Hippocampal formation (tissue), 2 donors: ENCODE measurements at regions not wholly inside any gene's neighbourhood (a gene's known extent, or its start where the extent isn't known, plus 50 kb on each side); places are given as distances from the start of the nearest gene placed in this dataset.

ENCODE experiments used
- DNase-seq, 2 donors: peaks; one replicate each; lab custom pipeline; 2025; lab: John Stamatoyannopoulos, UW

DNA sequence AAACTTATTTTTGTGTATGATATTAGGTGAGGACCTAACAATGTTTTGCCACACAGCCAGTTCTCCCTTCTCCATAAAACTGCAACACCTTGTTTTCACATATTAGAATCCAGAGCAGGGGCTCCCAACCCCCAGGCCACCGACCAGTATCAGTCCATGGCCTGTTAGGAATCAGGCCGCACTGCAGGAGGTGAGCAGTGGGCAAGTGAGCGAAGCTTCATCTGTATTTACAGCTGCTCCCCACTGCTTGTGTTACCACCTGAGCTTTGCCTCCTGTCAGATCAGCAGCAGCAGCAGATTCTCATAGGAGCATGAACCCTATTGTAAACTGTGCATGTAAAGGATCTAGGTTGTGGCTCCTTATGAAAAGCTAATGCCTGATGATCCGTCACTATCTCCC lies 185.9 kb upstream of the NSMCE3 start:
- DNase-seq, result no peak

DNA sequence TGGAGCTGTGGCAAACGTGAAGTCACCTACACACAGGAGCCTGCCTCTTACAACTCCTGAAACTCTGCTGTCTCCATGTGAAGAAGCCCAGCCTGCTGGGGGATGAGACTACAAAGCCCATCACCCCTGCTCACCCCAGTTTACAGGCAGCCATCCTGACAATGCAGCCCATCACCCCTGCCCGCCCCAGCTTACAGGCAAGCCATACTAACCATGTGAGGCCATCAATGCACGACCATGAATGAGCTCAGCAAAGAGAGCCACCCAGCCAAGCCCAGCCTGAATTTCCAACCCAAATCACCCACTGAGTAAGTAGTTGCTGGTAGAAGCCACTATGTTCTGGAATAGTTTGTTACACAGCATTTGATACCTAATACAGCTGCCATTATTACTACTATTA lies 185.4 kb upstream of the NSMCE3 start:
- no peak for DNase-seq

DNA sequence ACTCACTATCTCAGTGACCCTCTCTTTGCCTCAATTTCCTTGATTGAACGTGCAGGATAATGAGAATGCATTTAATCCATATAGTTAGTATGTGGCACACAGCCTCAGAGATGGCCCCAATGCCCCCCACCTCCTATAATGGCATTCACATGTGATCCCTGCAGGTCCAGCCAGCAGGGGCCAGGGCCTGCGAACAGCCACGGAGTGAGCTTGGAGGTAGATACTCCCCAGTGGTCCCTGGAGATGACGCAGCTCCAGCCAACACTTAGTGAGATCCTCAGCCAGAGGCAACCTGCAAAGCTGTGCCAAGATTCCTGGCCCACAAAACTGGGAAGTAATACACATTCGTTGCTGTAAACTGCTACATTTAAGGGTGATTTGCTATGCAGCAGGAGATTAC lies 184.9 kb upstream of the NSMCE3 start:
- DNase-seq, result no peak

DNA sequence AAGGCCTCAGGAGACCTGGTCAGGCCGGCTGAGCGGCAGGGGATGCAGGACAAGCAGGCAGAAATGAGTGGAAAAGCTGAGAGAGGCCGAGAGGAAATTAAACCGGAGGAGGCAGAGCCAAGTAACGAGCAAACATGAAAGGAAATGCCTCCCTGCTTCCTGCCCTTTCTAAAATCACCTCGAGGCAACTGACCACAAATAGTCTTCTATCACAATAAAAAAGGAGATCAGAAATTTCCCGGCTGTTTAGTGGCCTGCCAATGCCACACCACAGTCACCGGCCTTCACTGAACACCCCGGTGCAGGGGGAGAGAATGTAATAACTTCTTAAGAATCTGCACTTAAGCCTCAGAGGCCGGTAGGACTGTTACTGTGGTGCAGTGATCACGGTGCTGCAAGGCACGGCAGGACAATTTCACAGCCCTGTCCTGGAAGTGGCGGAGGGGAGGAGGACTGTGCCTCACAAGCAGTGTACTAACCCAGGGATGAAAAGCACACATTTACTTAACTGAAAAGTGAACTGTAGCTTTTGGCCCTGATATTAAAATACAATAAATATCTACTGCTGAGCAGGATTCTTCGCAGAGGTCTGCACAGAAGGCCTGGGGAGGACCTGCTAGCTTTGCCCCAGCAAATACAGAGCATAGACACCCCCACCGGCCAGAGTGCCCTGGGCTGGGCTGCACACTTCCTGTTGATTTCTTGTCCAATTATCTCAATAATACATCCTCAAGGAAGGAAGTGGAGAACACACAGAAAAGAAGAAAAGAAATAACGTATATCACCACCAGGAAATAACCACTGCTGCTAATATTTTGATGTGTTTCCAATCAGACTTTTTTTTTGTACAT lies 183.5 kb upstream of the NSMCE3 start:
- DNase-seq, result no peak

DNA sequence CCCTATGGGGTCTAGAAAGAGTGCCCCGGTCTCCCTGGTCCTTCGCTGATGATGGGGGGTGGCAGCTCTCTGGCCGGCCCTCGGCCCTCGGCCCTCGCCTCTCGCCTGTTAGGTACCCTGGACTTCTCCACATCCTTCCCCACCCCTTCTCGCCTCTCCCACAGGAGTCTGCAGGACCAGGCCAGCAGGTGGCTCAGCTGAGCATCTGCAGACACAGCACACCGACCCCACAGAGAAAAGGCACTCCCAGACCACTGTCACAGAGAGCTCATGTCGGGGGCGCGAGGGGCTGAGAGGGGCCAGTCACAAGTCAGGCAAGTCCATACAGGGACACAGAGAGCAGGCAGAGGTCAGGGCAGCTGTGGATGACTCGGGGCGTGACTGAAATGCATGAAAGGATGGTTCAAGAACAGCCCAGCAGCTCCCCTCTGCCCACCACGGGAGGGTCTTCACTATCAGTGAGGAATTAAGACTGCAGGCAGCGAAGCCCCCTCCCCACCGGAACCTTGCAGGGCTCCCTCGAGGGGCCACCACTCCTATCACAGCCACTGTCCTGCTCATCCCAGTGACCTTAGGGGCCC lies 181.7 kb upstream of the NSMCE3 start:
- no peak for DNase-seq

DNA sequence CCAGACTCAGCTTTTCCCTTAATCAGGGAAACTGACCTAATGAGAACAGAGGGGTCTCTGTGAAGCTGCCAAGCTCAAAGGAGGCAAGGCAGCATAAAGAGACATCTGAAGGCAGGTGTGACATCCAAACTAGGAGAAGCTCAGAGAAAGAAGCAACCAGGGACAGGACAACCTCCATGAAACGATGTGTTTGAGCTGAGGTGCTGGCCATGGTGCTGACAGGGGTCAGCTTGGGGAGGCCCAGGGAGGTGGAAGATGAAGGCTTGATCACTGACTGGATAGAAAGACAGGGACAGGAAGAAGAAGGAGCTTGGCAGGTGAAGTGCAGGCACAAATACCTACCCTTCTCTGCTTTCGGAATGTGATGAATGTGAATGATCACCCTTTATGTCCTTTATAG lies 179.5 kb upstream of the NSMCE3 start:
- DNase-seq, result no peak

DNA sequence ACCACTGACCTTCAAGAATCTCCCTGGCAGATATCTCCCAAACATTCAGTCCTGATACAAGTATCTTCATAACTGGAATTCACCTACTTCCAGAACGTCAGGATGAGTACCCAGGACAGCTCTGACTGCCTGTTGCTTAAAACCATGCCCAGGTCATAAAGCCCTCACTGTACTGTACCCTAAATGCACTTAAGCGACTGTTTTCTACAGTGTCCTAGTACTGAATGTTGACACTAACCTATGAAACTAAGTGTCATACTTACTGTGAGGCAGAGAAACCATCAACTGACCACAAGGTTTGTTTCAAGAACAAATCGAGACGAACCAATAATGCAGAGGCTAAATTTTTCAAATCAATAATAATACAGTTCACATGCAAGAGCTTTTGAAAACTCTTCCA lies 178.7 kb upstream of the NSMCE3 start:
- DNase-seq, result no peak

DNA sequence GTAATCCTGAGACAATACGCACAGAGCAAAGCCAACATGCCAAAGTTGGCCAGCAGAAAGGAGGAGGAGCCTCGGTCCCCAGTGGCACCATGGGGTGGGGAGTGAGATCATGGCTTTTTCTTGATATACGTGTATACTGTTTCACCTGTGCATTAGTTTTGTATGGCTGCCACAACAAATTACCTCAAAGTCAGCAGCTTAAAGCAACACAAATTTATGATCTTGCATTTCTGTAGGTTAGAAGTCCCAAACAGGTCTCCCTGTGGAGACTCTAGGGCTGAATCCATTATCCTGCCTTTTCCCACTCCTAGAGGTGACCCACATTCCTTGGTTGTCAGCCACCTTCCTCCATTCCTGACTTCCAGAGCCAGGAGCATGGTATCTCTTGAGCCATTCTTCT lies 176.9 kb upstream of the NSMCE3 start:
- no peak for DNase-seq

DNA sequence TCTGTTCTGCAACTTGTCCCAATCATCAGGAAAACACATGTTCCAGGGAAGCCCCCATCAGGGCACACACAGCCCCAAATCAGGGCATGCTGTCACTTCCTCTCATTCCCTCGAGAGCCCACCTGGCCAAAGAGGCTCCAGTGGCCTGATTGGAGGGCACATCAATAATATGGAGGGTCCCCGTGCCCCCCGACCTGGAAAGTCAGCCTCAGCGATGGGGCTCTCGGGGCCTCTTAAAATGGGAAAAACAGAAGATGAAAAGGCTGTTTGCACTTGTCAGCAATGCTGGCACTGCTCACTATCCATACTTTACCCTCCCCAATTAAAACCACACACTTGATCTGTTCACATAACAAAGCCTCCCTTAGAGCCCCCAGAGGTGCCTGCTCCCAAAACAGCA lies 172.9 kb upstream of the NSMCE3 start:
- DNase-seq, result no peak

DNA sequence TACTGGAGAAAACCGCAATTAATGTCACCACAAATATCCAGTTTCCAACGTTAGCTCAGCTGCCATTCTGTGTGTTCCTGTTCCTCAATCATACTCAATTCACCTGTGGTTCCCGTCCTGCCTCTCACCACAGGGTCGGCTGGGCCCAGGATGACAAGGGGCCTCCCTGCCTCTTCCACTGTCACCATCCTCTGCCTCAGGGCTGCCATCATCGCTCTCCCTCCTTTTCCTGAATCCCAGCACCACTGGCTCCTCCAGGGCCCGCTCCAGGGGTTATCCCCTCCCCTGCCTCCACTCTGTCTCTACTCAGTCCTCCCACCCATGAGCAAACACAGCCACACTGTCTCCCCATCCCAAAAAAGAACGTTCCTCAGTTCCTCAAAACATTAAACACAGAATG lies 170.9 kb upstream of the NSMCE3 start:
- DNase-seq, result no peak

DNA sequence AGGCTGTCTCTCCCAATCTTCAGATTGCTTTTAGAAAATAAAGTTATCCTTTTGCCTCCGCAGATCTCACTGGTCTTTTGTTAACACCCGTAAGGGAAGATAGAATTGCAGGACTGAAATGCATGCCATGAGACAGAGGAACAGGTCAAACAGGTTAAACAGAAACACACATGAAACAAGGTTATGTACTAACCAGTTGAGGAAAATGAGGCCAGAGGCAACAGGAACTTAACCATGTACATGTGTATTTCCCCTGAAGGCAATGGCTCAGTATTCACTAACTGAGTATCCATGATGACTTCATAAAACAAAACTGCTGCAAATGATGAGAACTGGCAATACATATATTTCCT lies 169.1 kb upstream of the NSMCE3 start:
- no peak for DNase-seq

DNA sequence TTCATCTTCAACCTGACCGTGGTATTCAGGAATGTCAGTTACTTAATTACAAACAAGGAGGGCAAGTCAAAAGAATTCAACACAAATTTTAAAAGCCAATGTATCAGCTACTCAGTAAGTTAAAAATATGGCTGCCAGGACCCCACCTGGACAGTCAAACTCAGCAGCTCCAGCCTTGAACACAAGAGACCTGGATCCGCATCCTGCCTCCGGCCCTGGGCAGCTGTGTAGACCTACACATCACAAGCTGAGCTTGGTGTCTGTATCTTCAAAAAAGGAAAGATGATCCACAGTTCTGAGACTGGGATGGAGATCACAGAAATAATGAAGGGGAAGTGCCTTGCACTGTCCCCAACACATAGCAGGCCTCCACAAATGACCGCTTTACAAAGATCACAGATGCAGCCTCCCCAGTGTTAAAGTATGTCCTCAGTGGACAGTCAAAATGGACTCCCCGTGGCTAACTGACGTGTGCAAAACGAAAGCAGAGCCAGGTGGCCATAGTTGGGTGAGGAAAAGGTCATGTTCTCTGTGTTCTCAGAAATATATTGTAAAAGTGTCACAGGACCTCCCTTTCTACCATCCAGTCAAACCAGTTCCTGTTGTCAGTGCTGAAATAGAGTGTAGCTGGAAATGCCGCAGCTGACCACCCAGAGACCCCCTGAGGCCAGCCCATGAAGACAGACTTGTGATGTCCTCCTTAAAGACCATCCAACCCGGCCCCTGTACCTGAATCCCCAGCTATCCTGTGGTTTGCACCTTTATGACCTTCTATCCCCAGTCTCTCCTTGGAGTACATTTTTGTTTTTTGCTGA lies 168.5 kb upstream of the NSMCE3 start:
- DNase-seq, result no peak

DNA sequence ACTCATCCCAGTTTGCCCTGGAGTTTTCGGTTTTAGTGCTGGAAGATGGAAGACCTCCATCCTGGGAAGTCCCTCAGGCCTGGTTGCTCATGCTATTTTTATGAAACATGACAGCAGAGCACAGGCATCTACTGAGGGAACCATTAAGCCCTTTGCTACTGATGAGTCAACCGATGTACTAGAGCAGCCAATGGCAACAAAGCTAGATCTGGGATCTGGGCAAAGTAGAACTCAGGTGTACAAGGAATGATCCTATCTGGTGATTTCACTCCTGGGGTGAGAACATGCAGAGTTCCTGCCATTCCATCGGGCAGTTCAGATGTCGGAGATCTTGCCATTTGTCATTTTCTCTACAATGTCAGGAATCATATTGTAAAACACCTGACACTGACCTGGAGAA lies 166.2 kb upstream of the NSMCE3 start:
- DNase-seq, result no peak

DNA sequence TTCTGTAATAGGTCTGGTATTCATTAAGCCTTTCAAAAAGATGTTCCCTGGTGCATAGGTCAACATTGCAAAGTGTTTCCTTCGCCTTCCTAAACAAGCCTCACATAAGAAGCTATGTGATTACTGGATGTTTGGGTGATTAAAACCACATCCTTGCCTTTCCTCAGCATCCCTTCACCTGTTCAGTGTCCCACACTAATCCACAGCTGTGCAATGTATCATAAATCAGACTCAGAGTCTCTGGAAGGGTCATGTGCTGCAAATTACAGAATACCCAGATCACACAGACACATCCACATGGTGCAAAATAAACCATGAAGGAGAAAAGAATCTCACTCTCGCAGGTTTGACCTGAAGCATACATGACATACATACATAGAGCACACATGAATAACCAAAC lies 164.7 kb upstream of the NSMCE3 start:
- DNase-seq, result no peak

DNA sequence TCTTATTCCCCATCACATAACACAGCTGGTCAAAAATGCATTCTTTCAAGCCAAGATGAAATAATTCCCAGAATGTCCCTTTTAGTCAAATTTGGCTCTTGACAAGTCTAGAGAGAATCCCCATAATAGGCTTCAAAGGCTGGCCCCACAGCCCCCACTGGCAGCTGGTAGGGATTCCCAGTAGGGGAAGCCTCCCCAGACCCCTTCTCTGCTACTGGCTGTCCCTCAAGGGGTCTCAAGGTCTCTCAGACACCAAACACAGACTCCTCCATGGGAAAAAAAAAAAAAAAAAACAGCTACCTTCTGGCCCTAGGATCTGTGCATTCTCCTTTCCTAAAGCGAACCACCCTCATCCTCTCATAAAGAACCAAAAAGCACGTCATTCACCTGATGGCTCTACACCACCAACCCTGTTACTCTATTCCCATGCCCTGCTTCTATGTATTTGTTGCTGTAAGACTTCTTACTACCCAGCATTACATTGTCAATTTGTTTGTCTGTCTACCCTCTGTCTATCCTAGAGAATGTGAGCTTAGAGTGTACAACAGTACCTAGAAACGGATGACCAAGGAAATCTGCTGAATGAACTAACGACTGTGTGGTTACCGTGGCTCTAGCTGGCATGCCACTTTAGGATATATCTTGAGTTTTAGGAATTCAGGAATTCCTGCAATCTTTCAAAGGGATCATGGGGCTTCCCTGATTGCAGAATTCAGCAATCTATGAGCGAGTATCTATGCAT lies 164.1 kb upstream of the NSMCE3 start:
- no peak for DNase-seq

DNA sequence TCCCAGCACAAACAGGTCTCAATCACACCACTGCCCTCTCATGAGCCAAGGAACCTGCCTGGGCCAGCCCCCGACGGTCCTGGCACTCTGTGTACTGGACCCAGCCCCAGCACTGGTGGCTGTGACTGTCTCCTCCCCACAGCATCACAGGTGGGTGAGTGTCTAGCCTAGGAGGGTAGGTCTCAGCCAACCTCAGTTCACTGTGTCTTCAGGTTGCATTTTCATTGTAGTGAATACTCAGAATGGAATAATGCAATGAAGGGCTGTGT lies 163.4 kb upstream of the NSMCE3 start:
- no peak for DNase-seq

DNA sequence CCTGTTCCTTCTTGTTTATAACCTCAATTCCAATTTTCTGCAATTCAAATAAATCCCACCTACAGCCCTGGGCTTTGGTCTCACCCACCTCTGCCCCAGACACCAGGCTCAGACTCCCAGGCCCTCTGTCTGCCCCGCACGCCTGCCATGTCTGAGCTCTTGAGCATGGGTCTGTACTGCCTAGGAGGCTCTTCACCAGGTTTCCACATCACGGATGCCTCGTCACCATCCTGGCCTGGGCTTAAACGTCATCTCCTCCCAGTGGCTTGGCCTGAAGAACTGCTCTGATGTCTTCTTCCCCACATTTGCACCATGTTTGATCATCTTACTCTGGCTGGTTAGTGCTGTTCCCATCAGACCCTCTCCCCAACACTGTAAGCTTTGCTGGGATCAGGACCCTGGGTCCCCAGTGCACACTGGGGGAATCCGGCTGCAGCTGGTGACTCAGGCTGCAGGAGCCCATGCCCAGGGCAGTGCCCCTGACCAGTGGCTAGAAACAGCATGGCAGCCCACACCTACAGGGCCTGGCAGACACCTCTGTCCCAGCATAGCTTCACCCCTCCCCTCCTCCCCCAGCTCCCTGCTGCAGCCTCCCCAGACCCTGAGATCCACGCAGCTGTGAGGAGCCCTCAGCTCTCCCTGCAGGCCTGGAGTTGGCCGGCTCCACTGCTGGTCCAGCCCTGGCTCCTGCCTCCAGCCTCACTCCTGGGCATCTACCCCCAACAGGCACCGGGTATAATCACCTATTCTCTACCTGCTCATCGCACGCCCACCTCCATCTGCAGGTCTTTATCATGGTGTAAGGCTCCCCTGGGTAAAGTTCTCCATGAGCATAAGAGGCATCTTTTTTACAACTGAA lies 162.8 kb upstream of the NSMCE3 start:
- no peak for DNase-seq

DNA sequence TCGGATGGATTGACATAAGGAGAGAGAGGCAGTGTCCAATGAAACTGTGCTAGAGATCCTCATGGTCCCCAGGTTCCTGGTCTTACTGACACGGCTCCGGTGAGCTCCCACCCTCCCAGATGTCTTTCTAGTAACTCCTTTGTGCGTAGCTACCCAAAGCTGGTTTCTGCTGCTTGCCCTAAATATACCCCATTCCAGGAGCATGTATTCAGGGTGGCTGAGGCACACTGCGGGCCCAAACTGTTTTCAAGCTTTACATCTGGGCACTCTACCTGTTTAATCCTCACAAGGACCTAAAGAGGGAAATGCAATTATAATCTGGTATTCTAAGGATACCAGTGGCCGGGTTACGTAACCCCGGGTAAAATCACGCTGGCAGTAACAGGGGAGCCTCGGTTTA lies 161.2 kb upstream of the NSMCE3 start:
- DNase-seq, result no peak

DNA sequence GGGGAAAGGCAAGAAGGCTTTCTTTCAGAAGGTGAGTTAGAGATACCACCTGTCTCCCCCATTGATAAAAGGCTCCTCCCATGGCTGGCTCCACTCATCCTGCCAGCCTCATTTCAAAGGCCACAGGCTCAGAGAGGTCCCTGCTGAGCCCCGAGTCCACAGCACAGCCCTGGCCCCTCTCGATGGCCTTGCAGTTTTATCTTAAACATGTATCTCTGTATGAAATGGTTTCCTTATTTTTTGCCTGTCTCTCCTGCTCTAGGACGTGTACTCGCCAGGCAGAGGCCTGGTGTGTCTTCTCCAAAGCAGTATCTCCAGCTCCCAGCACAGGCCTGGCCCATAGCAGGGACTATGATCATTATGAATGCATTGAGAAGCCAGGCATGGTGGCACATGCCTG lies 160.5 kb upstream of the NSMCE3 start:
- no peak for DNase-seq

DNA sequence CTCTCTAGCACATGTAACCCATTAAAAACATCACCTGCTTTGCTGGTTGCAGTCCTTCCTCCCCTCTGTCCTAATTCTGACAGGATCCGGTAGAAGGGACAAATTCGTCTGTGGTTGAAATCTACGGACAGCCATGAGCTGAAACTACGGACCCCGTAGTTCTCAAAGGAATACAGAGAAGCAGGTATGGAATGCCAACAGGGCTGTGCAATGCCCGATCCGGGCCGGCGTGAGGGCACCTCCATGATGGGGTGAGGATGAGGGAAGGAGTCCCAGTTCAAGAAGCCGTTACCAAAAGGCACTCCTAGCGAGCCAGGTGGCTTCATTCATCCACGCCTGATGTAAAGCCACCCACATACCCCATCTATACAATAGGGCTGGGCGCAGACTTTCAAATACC lies 160.0 kb upstream of the NSMCE3 start:
- no peak for DNase-seq

DNA sequence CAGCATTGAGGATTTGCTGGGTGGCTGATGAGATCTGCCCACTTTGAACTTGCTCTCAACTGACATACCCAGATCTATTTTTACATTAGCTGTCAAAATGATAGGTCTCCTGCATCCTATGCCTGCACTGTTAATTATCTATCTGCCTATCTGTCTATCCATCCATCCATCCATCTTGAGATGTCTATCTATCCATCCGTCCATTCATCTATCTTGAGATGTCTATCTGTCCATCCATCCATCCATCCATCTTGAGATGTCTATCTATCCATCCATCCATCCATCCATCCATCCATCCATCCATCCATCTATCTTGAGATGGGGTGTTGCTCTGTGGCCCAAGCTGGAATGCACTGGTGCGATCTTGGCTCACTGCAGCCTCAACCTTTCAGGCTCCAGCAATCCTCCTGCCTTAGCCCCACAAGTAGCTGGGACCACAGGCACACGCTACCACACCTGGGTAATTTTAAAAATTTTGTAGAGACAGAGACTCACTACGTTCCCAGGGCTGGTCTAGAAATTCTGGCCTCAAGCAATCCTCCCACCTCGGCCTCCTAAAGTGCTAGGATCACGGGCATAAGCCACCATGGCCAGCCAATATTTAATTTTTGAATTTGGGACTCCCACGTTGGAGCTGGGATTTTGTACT lies 159.4 kb upstream of the NSMCE3 start:
- no peak for DNase-seq
